HCT116 (cell line): ENCODE measurements at regions not wholly inside any gene's neighbourhood (a gene's known extent, or its start where the extent isn't known, plus 50 kb on each side); places are given as distances from the start of the nearest gene placed in this dataset.

Source experiments
- EGR1 ChIP-seq: IDR thresholded peaks from 2 replicates; pipeline ENCODE4 v1.6.1; 2012; ENCODE audit warnings: low read depth
- EZH2 ChIP-seq: fragments of 200-600 bp; sonication (generic); IDR thresholded peaks from 2 replicates; pipeline ENCODE4 v1.6.1; 2017; ENCODE audit warnings: antibody characterized with exemption, mixed run types
- EZH2phosphoT487 ChIP-seq: fragments of 200-600 bp; IDR thresholded peaks from 2 replicates; pipeline ENCODE4 v1.6.1; 2018; ENCODE audit warnings: antibody characterized with exemption, borderline replicate concordance
- FOSL1 ChIP-seq: IDR thresholded peaks from 2 replicates; pipeline ENCODE4 v1.6.1; 2012; ENCODE audit warnings: low read depth
- POLR2A ChIP-seq: IDR thresholded peaks from 2 replicates; pipeline ENCODE4 v1.7.0; 2011; ENCODE audit warnings: borderline replicate concordance; ENCODE audit not compliant: insufficient read depth, insufficient read length; ENCODE audit errors: extremely low read depth
- POLR2AphosphoS5 ChIP-seq: IDR thresholded peaks from 2 replicates; pipeline ENCODE4 v1.6.1; 2011; ENCODE audit warnings: mild to moderate bottlenecking, low read depth, low read length, moderate library complexity
- RAD21 ChIP-seq: IDR thresholded peaks from 2 replicates; pipeline ENCODE4 v1.6.1; 2012; ENCODE audit warnings: low read depth, mild to moderate bottlenecking
- SIN3A ChIP-seq: IDR thresholded peaks from 2 replicates; pipeline ENCODE4 v1.6.1; 2012; ENCODE audit warnings: low read depth
- SP1 ChIP-seq: IDR thresholded peaks from 2 replicates; pipeline ENCODE4 v1.6.1; 2012; ENCODE audit warnings: low read depth
- ZNF274 ChIP-seq: fragments of 200-500 bp; sonication (Bioruptor generic); IDR thresholded peaks from 2 replicates; pipeline ENCODE4 v1.6.1; 2014; ENCODE audit warnings: mild to moderate bottlenecking, low read depth, low read length, inconsistent platforms
- TF ChIP-seq, protein P1 (sequence below), 3 experiments: fragments of 200-600 bp in 1 of 3; sonication (generic) in 1 of 3; IDR thresholded peaks in 2 of 3; conservative IDR thresholded peaks in 1 of 3; 2 replicates each; pipeline ENCODE4 v1.5.1; 2012 to 2017; ENCODE audit warnings: low read depth in 2 of 3, low read length in 2 of 3, antibody characterized with exemption in 1 of 3, borderline replicate concordance in 1 of 3, control low read depth in 1 of 3, mild to moderate bottlenecking in 1 of 3, mixed read lengths in 1 of 3, mixed run types in 1 of 3, moderate library complexity in 1 of 3; ENCODE audit not compliant: insufficient read depth in 1 of 3
- TF ChIP-seq, protein P2 (sequence below): IDR thresholded peaks from 2 replicates; pipeline ENCODE4 v1.6.1; 2012; ENCODE audit warnings: low read depth
- TF ChIP-seq, protein P3 (sequence below): IDR thresholded peaks from 2 replicates; pipeline ENCODE4 v1.6.1; 2011; ENCODE audit warnings: mild to moderate bottlenecking, low read length, moderate library complexity; ENCODE audit not compliant: insufficient replicate concordance; ENCODE audit errors: extremely low read depth

DNA sequence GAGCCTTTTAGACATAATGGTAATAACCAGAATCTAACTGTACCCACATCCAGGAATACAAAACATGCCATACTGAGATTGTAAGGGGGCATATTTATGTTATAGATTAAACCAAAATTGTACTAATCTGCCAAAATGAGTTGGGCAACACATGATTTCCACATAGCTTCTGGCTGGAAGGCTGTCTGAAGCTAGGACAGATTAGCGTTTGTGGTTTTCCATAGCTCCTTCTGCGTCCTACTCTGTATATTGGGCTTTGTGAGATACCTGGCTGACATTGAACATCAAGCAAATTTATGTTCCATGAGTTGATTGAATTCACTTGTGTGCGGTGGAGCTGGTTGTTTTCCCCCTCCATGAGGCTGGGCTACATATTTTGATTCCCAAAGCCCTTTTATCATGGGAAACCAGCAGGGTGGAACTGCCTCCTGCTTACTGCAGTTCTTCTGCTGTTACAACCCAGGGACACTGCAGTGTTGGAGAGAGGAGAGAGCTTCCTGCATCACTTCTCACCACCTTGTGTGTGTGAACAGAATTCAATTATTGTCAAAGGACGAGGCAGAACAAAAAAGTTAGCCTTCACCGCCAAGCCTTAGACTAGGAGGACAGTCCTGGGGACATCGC lies 114.9 kb downstream of the C11orf91 start:
- no peak for TF ChIP-seq EZH2
- no peak for TF ChIP-seq SIN3A
- TF ChIP-seq, protein P1, sequence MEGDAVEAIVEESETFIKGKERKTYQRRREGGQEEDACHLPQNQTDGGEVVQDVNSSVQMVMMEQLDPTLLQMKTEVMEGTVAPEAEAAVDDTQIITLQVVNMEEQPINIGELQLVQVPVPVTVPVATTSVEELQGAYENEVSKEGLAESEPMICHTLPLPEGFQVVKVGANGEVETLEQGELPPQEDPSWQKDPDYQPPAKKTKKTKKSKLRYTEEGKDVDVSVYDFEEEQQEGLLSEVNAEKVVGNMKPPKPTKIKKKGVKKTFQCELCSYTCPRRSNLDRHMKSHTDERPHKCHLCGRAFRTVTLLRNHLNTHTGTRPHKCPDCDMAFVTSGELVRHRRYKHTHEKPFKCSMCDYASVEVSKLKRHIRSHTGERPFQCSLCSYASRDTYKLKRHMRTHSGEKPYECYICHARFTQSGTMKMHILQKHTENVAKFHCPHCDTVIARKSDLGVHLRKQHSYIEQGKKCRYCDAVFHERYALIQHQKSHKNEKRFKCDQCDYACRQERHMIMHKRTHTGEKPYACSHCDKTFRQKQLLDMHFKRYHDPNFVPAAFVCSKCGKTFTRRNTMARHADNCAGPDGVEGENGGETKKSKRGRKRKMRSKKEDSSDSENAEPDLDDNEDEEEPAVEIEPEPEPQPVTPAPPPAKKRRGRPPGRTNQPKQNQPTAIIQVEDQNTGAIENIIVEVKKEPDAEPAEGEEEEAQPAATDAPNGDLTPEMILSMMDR (IDR thresholded peaks at IDR 0.05 in 2 of 3, conservative IDR thresholded peaks at IDR 0.05 in 1 of 3; ENCODE audit: borderline replicate concordance in 1 of 3, insufficient read depth in 1 of 3, low read depth in 2 of 3, low read length in 2 of 3), result no peak
- TF ChIP-seq, protein P2, sequence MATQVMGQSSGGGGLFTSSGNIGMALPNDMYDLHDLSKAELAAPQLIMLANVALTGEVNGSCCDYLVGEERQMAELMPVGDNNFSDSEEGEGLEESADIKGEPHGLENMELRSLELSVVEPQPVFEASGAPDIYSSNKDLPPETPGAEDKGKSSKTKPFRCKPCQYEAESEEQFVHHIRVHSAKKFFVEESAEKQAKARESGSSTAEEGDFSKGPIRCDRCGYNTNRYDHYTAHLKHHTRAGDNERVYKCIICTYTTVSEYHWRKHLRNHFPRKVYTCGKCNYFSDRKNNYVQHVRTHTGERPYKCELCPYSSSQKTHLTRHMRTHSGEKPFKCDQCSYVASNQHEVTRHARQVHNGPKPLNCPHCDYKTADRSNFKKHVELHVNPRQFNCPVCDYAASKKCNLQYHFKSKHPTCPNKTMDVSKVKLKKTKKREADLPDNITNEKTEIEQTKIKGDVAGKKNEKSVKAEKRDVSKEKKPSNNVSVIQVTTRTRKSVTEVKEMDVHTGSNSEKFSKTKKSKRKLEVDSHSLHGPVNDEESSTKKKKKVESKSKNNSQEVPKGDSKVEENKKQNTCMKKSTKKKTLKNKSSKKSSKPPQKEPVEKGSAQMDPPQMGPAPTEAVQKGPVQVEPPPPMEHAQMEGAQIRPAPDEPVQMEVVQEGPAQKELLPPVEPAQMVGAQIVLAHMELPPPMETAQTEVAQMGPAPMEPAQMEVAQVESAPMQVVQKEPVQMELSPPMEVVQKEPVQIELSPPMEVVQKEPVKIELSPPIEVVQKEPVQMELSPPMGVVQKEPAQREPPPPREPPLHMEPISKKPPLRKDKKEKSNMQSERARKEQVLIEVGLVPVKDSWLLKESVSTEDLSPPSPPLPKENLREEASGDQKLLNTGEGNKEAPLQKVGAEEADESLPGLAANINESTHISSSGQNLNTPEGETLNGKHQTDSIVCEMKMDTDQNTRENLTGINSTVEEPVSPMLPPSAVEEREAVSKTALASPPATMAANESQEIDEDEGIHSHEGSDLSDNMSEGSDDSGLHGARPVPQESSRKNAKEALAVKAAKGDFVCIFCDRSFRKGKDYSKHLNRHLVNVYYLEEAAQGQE, result no peak
- TF ChIP-seq, protein P3, sequence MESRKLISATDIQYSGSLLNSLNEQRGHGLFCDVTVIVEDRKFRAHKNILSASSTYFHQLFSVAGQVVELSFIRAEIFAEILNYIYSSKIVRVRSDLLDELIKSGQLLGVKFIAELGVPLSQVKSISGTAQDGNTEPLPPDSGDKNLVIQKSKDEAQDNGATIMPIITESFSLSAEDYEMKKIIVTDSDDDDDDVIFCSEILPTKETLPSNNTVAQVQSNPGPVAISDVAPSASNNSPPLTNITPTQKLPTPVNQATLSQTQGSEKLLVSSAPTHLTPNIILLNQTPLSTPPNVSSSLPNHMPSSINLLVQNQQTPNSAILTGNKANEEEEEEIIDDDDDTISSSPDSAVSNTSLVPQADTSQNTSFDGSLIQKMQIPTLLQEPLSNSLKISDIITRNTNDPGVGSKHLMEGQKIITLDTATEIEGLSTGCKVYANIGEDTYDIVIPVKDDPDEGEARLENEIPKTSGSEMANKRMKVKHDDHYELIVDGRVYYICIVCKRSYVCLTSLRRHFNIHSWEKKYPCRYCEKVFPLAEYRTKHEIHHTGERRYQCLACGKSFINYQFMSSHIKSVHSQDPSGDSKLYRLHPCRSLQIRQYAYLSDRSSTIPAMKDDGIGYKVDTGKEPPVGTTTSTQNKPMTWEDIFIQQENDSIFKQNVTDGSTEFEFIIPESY, result no peak
- no peak for TF ChIP-seq POLR2A
- no peak for TF ChIP-seq POLR2AphosphoS5
- TF ChIP-seq EZH2phosphoT487, result no peak
- no peak for TF ChIP-seq ZNF274
- no peak for TF ChIP-seq FOSL1
- no peak for TF ChIP-seq SP1
- TF ChIP-seq EGR1, result no peak
- TF ChIP-seq RAD21, result no peak
